Activated T-helper 17 cell treated with anti-CD3 and anti-CD28 coated beads, Interleukin-2, amount 50 U/mL, for 72 hours (primary cell): ENCODE measurements at regions not wholly inside any gene's neighbourhood (a gene's known extent, or its start where the extent isn't known, plus 50 kb on each side); places are given as distances from the start of the nearest gene placed in this dataset.
A peak's percentile ranks its signal among the peaks of the same experiment; 100 is the strongest.

Experiments
- ATAC-seq: fragments of 150-1000 bp; cut with Tn5 transposase; replicated peaks from 2 replicates; pipeline ENCODE4 v1.10.0; 2021; ENCODE audit warnings: mild to moderate bottlenecking, moderate library complexity
- H3K27ac Mint-ChIP-seq: one replicate; pipeline ENCODE4 v1.8.0; 2022; ENCODE audit warnings: mixed read lengths
- H3K27me3 Mint-ChIP-seq: one replicate; pipeline ENCODE4 v1.8.0; 2022; ENCODE audit warnings: mixed read lengths
- H3K36me3 Mint-ChIP-seq: one replicate; pipeline ENCODE4 v1.8.0; 2022; ENCODE audit warnings: low read depth, mild to moderate bottlenecking, mixed read lengths
- H3K4me1 Mint-ChIP-seq: one replicate; pipeline ENCODE4 v1.8.0; 2022; ENCODE audit warnings: mixed read lengths
- H3K4me3 Mint-ChIP-seq: one replicate; pipeline ENCODE4 v1.8.0; 2022; ENCODE audit warnings: mild to moderate bottlenecking, mixed read lengths
- H3K9me3 Mint-ChIP-seq: one replicate; pipeline ENCODE4 v1.8.0; 2022; ENCODE audit warnings: mixed read lengths

DNA sequence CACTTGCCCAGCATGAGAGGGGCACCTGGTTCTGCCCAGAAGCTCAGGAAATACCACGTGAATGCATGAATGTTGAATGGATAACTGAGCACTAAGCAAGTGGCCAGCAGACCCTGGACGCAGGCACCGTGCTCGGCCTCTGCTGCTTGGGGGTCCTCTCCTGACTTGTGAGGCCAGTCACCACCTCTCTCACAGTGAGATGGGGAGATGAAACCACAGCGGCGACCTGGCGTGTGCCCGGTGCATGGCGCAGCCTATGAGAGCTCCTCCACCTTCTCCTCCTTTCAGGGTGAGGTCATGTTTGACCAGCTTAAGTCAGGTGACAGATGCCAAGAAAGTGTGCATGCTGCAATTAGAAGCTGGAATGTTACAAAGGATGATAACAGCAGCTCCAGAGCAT, 75.5 kb downstream of the HMX1 start:
- no peaks in the 10 kb centered on the region for H3K27me3 Mint-ChIP-seq
- H3K27ac Mint-ChIP-seq = no peak overlapping the region
- H3K36me3 Mint-ChIP-seq = no peaks in the 10 kb centered on the region
- H3K4me1 Mint-ChIP-seq = no peaks in the 10 kb centered on the region
- H3K9me3 Mint-ChIP-seq = no peaks in the 10 kb centered on the region
- no peak for ATAC-seq
- H3K4me3 Mint-ChIP-seq = no peak overlapping the region

DNA sequence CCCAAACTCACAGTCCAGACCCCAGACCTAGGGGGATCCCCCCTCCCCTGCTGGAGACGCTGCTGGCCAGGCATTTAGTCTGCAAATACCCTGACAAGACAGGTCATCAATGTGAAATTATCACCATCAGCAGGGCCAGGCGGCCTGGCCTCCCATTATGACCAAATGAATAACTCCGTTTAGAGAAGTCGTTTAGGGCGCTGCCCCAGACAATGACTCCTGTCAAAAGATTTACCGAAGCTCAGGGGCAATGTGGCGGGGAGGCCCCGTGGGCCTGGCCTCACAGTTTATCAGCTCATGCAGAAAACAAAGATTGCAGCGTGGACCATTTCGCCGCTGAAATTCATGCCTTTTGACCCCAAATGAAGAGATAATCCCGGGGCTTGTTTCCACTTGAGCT, 76.5 kb downstream of the HMX1 start:
- no peaks in the 10 kb centered on the region for H3K4me1 Mint-ChIP-seq
- no peak overlapping the region for H3K27ac Mint-ChIP-seq
- H3K36me3 Mint-ChIP-seq = no peaks in the 10 kb centered on the region
- no peaks in the 10 kb centered on the region for H3K9me3 Mint-ChIP-seq
- no peak overlapping the region for H3K4me3 Mint-ChIP-seq
- no peak for ATAC-seq
- no peaks in the 10 kb centered on the region for H3K27me3 Mint-ChIP-seq

GRCh38 chr4:8794491-8794890, 77.1 kb downstream of the HMX1 start:
- H3K4me1 Mint-ChIP-seq = no peaks in the 10 kb centered on the region
- no peaks in the 10 kb centered on the region for H3K27me3 Mint-ChIP-seq
- H3K4me3 Mint-ChIP-seq = no peak overlapping the region
- no peak for ATAC-seq
- no peaks in the 10 kb centered on the region for H3K36me3 Mint-ChIP-seq
- H3K27ac Mint-ChIP-seq = no peak overlapping the region
- no peaks in the 10 kb centered on the region for H3K9me3 Mint-ChIP-seq

DNA sequence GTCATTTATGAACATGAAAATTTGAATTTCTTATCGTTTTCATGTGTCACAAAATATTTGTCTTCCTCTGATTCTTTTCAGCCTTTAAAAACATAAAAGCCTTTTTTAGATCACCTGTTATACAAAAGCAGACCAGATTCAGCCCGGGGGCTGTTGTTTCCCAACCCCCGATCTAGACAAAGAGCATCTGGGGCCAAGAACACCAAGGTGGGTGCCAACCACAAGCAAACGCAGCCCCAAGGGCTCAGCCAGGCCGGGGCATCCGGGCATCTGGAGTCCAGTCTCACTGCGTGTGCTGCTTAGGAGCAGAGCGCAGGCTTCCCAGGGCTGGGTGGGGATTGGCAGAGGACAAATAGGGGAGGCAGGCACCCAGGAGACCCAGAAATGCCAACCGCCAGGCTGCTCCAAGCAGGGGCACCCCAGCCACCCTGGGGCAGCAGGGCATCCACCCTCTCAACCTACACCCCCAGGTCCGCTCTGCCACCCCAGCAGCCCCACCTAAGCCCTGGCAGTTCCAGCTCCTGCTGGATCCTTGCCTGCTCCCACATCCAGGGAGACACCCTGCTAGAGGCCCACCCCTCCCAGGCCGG, 78.0 kb downstream of the HMX1 start:
- Mint-ChIP-seq H3K36me3 (no peaks in the 10 kb centered on the region), H3K27me3 (no peaks in the 10 kb centered on the region), H3K4me3 (no peak overlapping the region), H3K9me3 (no peaks in the 10 kb centered on the region), H3K4me1 (no peaks in the 10 kb centered on the region), H3K27ac (no peak overlapping the region)
- no peak for ATAC-seq

GRCh38 chr4:8792491-8792890, 79.1 kb downstream of the HMX1 start:
- H3K27me3 Mint-ChIP-seq = no peaks in the 10 kb centered on the region
- ATAC-seq = no peak
- H3K9me3 Mint-ChIP-seq = no peaks in the 10 kb centered on the region
- H3K27ac Mint-ChIP-seq = no peak overlapping the region
- no peaks in the 10 kb centered on the region for H3K4me1 Mint-ChIP-seq
- no peaks in the 10 kb centered on the region for H3K36me3 Mint-ChIP-seq
- no peak overlapping the region for H3K4me3 Mint-ChIP-seq

DNA sequence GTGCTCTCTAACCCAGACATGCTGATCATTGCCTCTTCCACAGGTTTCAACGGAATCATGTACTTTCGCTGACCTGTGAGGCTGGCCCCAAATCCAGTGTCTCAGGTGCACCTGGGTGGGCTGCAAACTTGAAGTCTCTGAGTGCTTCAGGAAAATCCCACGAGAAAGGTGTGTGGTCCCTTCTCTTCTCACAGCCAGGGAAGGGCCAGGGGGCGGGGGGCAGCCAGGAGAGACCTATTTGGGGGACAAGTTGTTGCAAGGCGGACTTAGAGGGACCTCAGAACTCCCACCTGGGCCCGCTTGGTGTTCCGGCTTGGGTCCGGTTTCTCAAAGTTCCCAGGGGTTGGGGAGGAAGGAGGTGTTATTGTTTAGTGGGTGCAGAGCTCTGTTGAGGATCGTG, 80.0 kb downstream of the HMX1 start:
- Mint-ChIP-seq H3K36me3 (no peaks in the 10 kb centered on the region), H3K27ac (no peak overlapping the region), H3K9me3 (no peaks in the 10 kb centered on the region), H3K4me1 (no peaks in the 10 kb centered on the region), H3K4me3 (no peak overlapping the region), H3K27me3 (no peaks in the 10 kb centered on the region)
- ATAC-seq = no peak

DNA sequence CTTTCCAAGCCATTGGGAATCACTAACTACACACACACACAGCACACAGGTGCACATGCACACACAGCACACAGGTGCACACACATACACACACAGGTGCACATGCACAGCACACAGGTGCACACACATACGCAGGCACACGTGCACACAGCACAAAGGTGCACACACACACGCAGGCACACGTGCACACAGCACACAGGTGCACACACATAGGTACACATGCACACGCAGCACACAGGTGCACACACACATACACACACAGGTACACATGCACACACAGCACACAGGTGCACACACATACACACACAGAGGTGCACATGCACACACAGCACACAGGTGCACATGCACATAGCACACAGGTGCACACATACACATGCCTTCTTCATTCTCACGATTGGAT, 80.9 kb downstream of the HMX1 start:
- no peak overlapping the region for H3K27ac Mint-ChIP-seq
- H3K27me3 Mint-ChIP-seq = no peaks in the 10 kb centered on the region
- H3K9me3 Mint-ChIP-seq = no peaks in the 10 kb centered on the region
- H3K4me1 Mint-ChIP-seq = no peaks in the 10 kb centered on the region
- H3K36me3 Mint-ChIP-seq = no peaks in the 10 kb centered on the region
- H3K4me3 Mint-ChIP-seq = no peak overlapping the region
- ATAC-seq = no peak

GRCh38 chr4:8788174-8788573, 83.5 kb downstream of the HMX1 start:
- H3K27ac Mint-ChIP-seq = no peak overlapping the region
- H3K4me1 Mint-ChIP-seq = no peaks in the 10 kb centered on the region
- no peak overlapping the region for H3K4me3 Mint-ChIP-seq
- no peaks in the 10 kb centered on the region for H3K27me3 Mint-ChIP-seq
- no peak for ATAC-seq
- H3K36me3 Mint-ChIP-seq = no peaks in the 10 kb centered on the region
- no peaks in the 10 kb centered on the region for H3K9me3 Mint-ChIP-seq

DNA sequence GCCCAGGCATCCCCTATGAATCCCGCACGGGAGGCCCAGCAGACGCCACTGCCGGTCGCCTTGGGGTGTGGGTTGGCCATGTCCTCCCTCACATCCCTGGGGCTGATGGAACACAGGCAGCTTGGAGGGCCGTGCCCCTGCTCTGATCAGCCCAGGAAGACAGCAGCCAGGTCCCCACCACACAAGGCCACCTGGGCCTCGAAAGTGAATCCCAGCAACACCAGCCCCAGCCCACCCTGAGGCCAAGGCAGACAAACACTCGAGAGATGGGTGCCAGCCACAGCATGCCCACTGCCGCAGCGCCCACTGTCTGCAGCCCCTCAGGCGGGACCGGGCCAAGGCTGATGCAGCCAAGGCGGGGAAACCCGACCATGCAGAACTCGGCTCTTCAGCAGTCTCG, 85.5 kb downstream of the HMX1 start:
- Mint-ChIP-seq H3K27ac (no peak overlapping the region), H3K9me3 (no peaks in the 10 kb centered on the region), H3K27me3 (no peaks in the 10 kb centered on the region), H3K4me3 (no peak overlapping the region), H3K4me1 (no peaks in the 10 kb centered on the region), H3K36me3 (no peaks in the 10 kb centered on the region)
- ATAC-seq = no peak

GRCh38 chr4:8785656-8786142, 85.9 kb downstream of the HMX1 start:
- no peak overlapping the region for H3K4me3 Mint-ChIP-seq
- no peak overlapping the region for H3K27ac Mint-ChIP-seq
- no peaks in the 10 kb centered on the region for H3K27me3 Mint-ChIP-seq
- no peaks in the 10 kb centered on the region for H3K9me3 Mint-ChIP-seq
- no peak for ATAC-seq
- no peaks in the 10 kb centered on the region for H3K36me3 Mint-ChIP-seq
- H3K4me1 Mint-ChIP-seq = no peaks in the 10 kb centered on the region

DNA sequence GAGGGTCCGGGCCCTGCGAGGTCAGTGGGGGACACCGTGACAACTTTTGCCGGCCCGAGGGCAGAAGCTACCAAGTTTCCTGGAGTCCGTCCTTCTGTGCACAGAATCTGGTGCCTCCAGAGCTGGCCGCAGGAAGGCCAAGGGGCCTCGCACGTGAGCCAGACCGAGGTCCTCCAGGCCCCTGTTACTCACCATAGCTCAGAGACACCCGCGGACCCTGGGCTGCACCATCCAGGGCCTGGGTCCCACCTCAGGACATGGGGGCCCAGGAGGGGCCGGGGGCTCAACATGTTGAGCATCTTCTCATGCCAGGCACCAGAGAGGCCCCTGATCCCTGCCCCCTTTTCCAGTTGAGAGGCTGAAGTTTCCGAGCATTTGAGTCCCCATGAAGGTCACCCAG, 87.9 kb downstream of the HMX1 start:
- Mint-ChIP-seq H3K4me3 (no peak overlapping the region), H3K36me3 (no peaks in the 10 kb centered on the region), H3K27ac (no peak overlapping the region), H3K4me1 (no peaks in the 10 kb centered on the region), H3K27me3 (no peaks in the 10 kb centered on the region), H3K9me3 (no peaks in the 10 kb centered on the region)
- no peak for ATAC-seq

DNA sequence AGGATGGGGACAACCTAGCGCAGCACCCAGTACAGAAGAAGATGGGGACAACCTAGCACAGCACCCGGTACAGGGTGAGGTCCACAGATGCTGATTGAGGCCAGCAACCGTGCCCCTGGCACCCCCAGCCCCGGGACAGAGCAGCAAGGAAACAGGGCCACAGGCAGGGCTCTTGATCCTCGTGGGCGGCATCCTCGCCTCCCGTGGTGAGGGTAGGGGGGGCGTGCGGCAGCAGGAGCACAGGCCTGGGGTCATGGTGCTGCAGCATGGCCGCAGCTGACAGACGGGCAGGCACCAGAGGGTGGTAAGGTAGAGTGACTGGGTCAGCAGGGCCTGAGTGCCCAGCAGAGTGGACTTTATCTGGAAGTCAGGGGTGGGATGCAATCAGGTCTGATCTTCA, 89.5 kb downstream of the HMX1 start:
- Mint-ChIP-seq H3K4me3 (no peak overlapping the region), H3K27ac (no peak overlapping the region), H3K9me3 (no peaks in the 10 kb centered on the region), H3K4me1 (no peaks in the 10 kb centered on the region), H3K27me3 (no peaks in the 10 kb centered on the region), H3K36me3 (no peaks in the 10 kb centered on the region)
- no peak for ATAC-seq

- ATAC-seq = peak; percentile 3
- H3K4me3 Mint-ChIP-seq = no peak overlapping the region
- no peak overlapping the region for H3K27ac Mint-ChIP-seq
- no peaks in the 10 kb centered on the region for H3K9me3 Mint-ChIP-seq
- no peaks in the 10 kb centered on the region for H3K27me3 Mint-ChIP-seq
- H3K4me1 Mint-ChIP-seq = no peaks in the 10 kb centered on the region
- no peaks in the 10 kb centered on the region for H3K36me3 Mint-ChIP-seq
Observed at GRCh38 chr4:8781641-8782040, 90.0 kb downstream of the HMX1 start.

DNA sequence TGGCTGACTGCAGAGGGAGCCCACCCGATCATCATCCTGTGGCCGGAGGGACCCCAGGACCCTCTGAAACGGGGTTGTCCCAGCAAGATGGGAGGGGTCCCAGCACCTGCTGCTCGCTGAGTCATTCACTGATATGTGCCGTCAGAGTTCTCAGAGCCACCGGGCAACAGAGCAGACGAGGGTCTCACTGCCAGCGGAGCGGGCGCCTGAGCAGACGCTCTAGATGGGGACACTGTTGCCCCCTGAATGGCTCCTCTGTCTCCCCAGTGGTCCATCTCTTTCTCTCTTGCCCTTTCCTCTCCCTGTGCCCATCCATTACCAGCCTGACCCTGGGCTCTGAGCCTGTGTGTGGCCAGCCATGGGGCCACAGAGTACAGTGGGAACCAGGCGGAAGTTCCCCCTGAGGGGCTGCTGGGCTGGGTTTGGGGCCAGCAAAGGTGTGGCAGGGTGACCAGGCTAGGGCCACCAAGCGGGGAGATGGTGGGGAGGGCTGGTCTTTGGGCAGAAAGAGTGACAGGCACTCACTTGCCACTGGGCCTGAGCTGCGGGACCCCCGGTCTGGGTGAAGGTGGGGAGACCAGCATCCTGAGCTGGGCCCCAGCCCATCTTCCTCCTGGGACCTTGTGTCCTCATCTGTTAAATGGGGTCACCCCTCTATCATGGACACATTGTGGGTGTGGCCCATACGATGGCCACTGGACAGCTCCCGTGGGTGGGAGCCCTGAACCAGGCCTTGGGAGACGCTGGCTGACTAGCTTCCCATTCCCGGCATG, 90.9 kb downstream of the HMX1 start:
- H3K27me3 Mint-ChIP-seq = no peaks in the 10 kb centered on the region
- no peak for ATAC-seq
- H3K36me3 Mint-ChIP-seq = no peaks in the 10 kb centered on the region
- H3K4me3 Mint-ChIP-seq = no peak overlapping the region
- no peak overlapping the region for H3K27ac Mint-ChIP-seq
- no peaks in the 10 kb centered on the region for H3K4me1 Mint-ChIP-seq
- no peaks in the 10 kb centered on the region for H3K9me3 Mint-ChIP-seq

DNA sequence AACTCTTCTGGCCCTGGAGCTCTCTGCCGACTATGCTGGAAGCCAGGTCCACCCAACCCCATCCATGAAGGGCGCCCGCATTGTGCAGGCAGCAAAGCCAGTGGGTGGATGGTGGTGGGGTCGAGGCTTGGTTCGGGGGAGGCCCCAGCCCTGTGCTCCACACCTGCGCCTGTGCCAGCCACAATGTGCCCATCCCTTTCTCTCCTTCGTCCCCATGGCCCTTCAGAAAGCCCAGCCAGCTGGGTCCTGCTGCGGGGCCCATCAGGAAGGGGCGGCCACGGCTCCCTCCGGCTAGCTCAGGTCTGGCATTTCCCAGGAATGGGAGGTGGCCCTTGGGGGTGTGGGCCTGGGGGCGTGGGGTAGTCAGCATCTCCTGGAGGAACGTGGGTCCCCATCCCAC, 91.6 kb downstream of the HMX1 start:
- Mint-ChIP-seq H3K4me3 (no peak overlapping the region), H3K4me1 (no peaks in the 10 kb centered on the region), H3K27me3 (no peaks in the 10 kb centered on the region), H3K9me3 (no peaks in the 10 kb centered on the region), H3K27ac (no peak overlapping the region), H3K36me3 (no peaks in the 10 kb centered on the region)
- ATAC-seq = no peak
